ENCODE measurements at regions not wholly inside any gene's neighbourhood (a gene's known extent, or its start where the extent isn't known, plus 50 kb on each side); places are given as distances from the start of the nearest gene placed in this dataset.

DNA sequence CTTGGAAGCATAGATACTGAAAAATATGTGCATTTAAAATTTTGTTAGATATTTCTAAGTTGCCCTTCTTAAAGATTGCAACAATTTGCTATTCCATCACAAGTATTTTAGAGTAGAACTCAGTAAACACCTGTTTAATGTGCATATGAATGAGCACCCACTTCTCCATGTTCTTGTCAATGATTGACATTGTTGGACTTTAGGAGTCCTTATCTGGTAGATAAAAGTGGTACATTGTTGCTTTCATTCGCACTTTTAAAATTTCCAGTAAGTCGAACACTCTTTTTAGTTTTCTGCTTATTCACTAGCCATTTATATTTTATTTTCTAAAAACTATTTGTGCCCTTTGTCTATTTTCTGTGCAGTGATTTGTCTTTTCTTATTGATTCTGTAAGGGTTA lies 478.3 kb downstream of the SOX2 start:
- Histone ChIP-seq H3K4me1 (ENCODE audit: insufficient read depth, low read length, severe bottlenecking) (no peaks in the 10 kb centered on the region), H3K79me2 (ENCODE audit: insufficient read depth, low read length) (no peaks in the 10 kb centered on the region), H3K9ac (ENCODE audit: low read length) (no peak overlapping the region), H2AFZ (ENCODE audit: low read length) (no peak overlapping the region), H3K27me3 (ENCODE audit: insufficient read depth, low read length) (no peaks in the 10 kb centered on the region; the same call in 1 of the 2 replicates), H3K36me3 (ENCODE audit: insufficient read depth, low read length) (no peaks in the 10 kb centered on the region), H3K9me3 (ENCODE audit: low read length) (peaks cover 3% of the 10 kb centered on the region; the same call in 1 of the 2 replicates), H4K20me1 (ENCODE audit: insufficient read depth, low read length) (no peaks in the 10 kb centered on the region), H3K27ac (ENCODE audit: low read depth, low read length, poor library complexity, severe bottlenecking) (no peak overlapping the region), H3K9me2 (ENCODE audit: low read depth, low read length) (no peaks in the 10 kb centered on the region; the same call in 1 of the 2 replicates), H3K4me3 (ENCODE audit: low read depth, low read length, poor library complexity, severe bottlenecking) (no peak overlapping the region), H3F3A (ENCODE audit: insufficient read depth, low read length) (no peaks in the 10 kb centered on the region), H3K4me2 (ENCODE audit: low read length) (no peak overlapping the region)
- no peak for TF ChIP-seq EZH2 (IDR thresholded peaks at IDR 0.05; ENCODE audit: borderline replicate concordance, low read length)
- TF ChIP-seq, protein P1, sequence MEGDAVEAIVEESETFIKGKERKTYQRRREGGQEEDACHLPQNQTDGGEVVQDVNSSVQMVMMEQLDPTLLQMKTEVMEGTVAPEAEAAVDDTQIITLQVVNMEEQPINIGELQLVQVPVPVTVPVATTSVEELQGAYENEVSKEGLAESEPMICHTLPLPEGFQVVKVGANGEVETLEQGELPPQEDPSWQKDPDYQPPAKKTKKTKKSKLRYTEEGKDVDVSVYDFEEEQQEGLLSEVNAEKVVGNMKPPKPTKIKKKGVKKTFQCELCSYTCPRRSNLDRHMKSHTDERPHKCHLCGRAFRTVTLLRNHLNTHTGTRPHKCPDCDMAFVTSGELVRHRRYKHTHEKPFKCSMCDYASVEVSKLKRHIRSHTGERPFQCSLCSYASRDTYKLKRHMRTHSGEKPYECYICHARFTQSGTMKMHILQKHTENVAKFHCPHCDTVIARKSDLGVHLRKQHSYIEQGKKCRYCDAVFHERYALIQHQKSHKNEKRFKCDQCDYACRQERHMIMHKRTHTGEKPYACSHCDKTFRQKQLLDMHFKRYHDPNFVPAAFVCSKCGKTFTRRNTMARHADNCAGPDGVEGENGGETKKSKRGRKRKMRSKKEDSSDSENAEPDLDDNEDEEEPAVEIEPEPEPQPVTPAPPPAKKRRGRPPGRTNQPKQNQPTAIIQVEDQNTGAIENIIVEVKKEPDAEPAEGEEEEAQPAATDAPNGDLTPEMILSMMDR (IDR thresholded peaks at IDR 0.05; ENCODE audit: low read length), result no peak

DNA sequence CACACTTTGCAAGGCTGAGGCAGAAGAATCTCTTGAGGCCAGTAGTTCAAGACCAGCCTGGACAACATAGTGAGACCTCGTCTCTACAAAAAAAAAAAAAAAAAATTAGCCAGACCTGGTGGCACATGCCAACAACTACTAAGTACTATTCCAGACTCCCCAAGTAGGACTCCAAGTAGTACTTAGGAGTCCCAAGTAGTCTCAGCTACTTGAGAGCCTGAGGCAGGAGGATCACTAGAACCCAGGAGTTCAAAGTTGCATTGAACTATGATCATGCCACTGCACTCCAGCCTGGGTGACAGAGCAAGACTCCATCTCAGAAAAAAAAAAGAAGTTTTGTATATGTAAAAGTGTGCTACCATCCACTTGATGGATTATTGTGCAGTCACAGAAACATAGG lies 486.6 kb downstream of the SOX2 start:
- no peaks in the 10 kb centered on the region for H3K9me2 ChIP-seq (ENCODE audit: low read depth, low read length)
- no peaks in the 10 kb centered on the region for H3K36me3 ChIP-seq (ENCODE audit: insufficient read depth, low read length)
- H3K4me1 ChIP-seq (ENCODE audit: insufficient read depth, low read length, severe bottlenecking), result no peaks in the 10 kb centered on the region
- no peak overlapping the region for H3K27ac ChIP-seq (ENCODE audit: low read depth, low read length, poor library complexity, severe bottlenecking)
- H3K9ac ChIP-seq (ENCODE audit: low read length), result no peak overlapping the region
- no peak overlapping the region for H2AFZ ChIP-seq (ENCODE audit: low read length)
- H3K4me2 ChIP-seq (ENCODE audit: low read length), result no peak overlapping the region
- H4K20me1 ChIP-seq (ENCODE audit: insufficient read depth, low read length), result no peaks in the 10 kb centered on the region
- no peak overlapping the region for H3K4me3 ChIP-seq (ENCODE audit: low read depth, low read length, poor library complexity, severe bottlenecking)
- no peaks in the 10 kb centered on the region for H3K9me3 ChIP-seq (ENCODE audit: low read length)
- H3K79me2 ChIP-seq (ENCODE audit: insufficient read depth, low read length), result no peaks in the 10 kb centered on the region
- TF ChIP-seq, protein P1 (IDR thresholded peaks at IDR 0.05; ENCODE audit: low read length), result no peak
- no peak for TF ChIP-seq EZH2 (IDR thresholded peaks at IDR 0.05; ENCODE audit: borderline replicate concordance, low read length)
- H3K27me3 ChIP-seq (ENCODE audit: insufficient read depth, low read length), result no peaks in the 10 kb centered on the region
- H3F3A ChIP-seq (ENCODE audit: insufficient read depth, low read length), result no peaks in the 10 kb centered on the region

DNA sequence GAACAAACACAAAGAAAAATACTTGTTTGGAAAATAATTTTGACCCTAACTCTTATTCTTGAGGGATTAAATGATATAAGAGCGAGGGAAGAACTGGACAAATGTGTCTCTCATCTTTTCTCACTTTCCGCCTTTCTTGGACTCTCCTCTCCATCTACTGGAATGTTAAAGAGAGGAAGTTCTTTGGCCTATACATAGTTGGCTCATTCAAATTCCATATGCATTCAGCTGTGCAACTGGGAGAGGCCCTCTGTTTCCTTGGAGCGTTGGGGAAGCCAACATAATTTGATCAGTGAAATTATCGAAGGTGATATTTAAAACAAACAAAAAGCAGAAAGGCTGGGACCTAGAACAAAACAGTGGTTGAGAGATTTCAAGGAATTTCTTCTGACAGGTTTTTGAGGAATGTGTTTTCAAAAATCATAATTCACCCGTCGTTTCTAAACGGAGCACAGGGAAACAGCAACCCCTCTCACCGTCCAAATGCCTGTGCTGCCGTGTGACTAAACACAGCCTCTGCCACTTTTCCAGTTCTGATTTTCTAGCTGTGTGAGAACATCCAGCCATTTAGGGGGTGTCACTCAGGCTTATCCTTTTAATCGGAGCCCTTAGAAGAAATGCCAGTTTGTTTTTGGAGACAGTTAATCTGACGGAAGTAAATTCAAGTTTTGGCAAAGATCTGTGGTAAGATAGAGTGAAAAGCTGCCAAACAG lies 489.9 kb downstream of the SOX2 start:
- Histone ChIP-seq H3K27me3 (ENCODE audit: insufficient read depth, low read length) (no peaks in the 10 kb centered on the region), H3K9me3 (ENCODE audit: low read length) (no peaks in the 10 kb centered on the region), H3K36me3 (ENCODE audit: insufficient read depth, low read length) (no peaks in the 10 kb centered on the region), H3K79me2 (ENCODE audit: insufficient read depth, low read length) (no peaks in the 10 kb centered on the region), H3K9me2 (ENCODE audit: low read depth, low read length) (no peaks in the 10 kb centered on the region), H4K20me1 (ENCODE audit: insufficient read depth, low read length) (no peaks in the 10 kb centered on the region), H3K4me1 (ENCODE audit: insufficient read depth, low read length, severe bottlenecking) (no peaks in the 10 kb centered on the region), H3K4me2 (ENCODE audit: low read length) (no peak overlapping the region), H3K27ac (ENCODE audit: low read depth, low read length, poor library complexity, severe bottlenecking) (no peak overlapping the region), H3K9ac (ENCODE audit: low read length) (no peak overlapping the region), H2AFZ (ENCODE audit: low read length) (no peak overlapping the region), H3F3A (ENCODE audit: insufficient read depth, low read length) (no peaks in the 10 kb centered on the region), H3K4me3 (ENCODE audit: low read depth, low read length, poor library complexity, severe bottlenecking) (no peak overlapping the region)
- TF ChIP-seq EZH2 (IDR thresholded peaks at IDR 0.05; ENCODE audit: borderline replicate concordance, low read length), result no peak
- TF ChIP-seq, protein P1 (IDR thresholded peaks at IDR 0.05; ENCODE audit: low read length), result no peak

Measured in OCI-LY1 (cell line).